HG03159 (cell line): ENCODE measurements at regions not wholly inside any gene's neighbourhood (a gene's known extent, or its start where the extent isn't known, plus 50 kb on each side); places are given as distances from the start of the nearest gene placed in this dataset.

Experiments
- ATAC-seq: cut with Tn5 transposase; IDR thresholded peaks from one replicate; pipeline ENCODE4 v1.9.1; 2021; ENCODE audit warnings: mild to moderate bottlenecking, moderate library complexity; ENCODE audit not compliant: unreplicated experiment

- ATAC-seq: no peak
Observed at GRCh38 chr2:200751786-200752185, 59.9 kb upstream of the BZW1 start.

- no peak for ATAC-seq
Observed at GRCh38 chr2:200752332-200752731, 59.4 kb upstream of the BZW1 start.

GRCh38 chr2:200752835-200753234, 58.9 kb upstream of the BZW1 start:
- ATAC-seq: no peak

- ATAC-seq: peak; percentile 66
Observed at GRCh38 chr2:200756618-200757321, 54.9 kb upstream of the BZW1 start.

- no peak for ATAC-seq
Observed at GRCh38 chr2:200757399-200757798, 54.3 kb upstream of the BZW1 start.

GRCh38 chr2:200758341-200758740, 53.4 kb upstream of the BZW1 start:
- no peak for ATAC-seq

- no peak for ATAC-seq
Observed at GRCh38 chr2:200761266-200761665, 50.4 kb upstream of the BZW1 start.
